ENCODE measurements at regions not wholly inside any gene's neighbourhood (a gene's known extent, or its start where the extent isn't known, plus 50 kb on each side); places are given as distances from the start of the nearest gene placed in this dataset.

GRCh38 chr6:117075218-117075617, 190.1 kb upstream of the VGLL2 start:
- TF ChIP-seq, protein P1, sequence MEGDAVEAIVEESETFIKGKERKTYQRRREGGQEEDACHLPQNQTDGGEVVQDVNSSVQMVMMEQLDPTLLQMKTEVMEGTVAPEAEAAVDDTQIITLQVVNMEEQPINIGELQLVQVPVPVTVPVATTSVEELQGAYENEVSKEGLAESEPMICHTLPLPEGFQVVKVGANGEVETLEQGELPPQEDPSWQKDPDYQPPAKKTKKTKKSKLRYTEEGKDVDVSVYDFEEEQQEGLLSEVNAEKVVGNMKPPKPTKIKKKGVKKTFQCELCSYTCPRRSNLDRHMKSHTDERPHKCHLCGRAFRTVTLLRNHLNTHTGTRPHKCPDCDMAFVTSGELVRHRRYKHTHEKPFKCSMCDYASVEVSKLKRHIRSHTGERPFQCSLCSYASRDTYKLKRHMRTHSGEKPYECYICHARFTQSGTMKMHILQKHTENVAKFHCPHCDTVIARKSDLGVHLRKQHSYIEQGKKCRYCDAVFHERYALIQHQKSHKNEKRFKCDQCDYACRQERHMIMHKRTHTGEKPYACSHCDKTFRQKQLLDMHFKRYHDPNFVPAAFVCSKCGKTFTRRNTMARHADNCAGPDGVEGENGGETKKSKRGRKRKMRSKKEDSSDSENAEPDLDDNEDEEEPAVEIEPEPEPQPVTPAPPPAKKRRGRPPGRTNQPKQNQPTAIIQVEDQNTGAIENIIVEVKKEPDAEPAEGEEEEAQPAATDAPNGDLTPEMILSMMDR (IDR thresholded peaks at IDR 0.05): no peak
- TF ChIP-seq POLR2A (IDR thresholded peaks at IDR 0.05): no peak

Measured in heart left ventricle (tissue), 13 donors.